ENCODE measurements at regions not wholly inside any gene's neighbourhood (a gene's known extent, or its start where the extent isn't known, plus 50 kb on each side); places are given as distances from the start of the nearest gene placed in this dataset.
"Not testable (repeated sequence)": the region's sequence is repeated elsewhere in the genome, so short reads cannot be mapped to it uniquely, and the experiment has no call there.

- DNase-seq (ENCODE audit: low read depth in 3 of 3) = no peak
Observed at GRCh38 chr16:55015181-55015913, 84.7 kb downstream of the IRX5 start.

- no peak for DNase-seq (ENCODE audit: low read depth in 3 of 3)
Observed at GRCh38 chr16:55016515-55016914, 85.8 kb downstream of the IRX5 start.

GRCh38 chr16:55017321-55017720, 86.7 kb downstream of the IRX5 start:
- no peak for DNase-seq (ENCODE audit: low read depth in 3 of 3)

- DNase-seq (ENCODE audit: low read depth in 3 of 3) = no peak
Observed at GRCh38 chr16:55018881-55019280, 88.2 kb downstream of the IRX5 start.

GRCh38 chr16:55019419-55020131, 88.9 kb downstream of the IRX5 start:
- no peak for DNase-seq (ENCODE audit: low read depth in 3 of 3)

GRCh38 chr16:55021595-55022475, 91.2 kb downstream of the IRX5 start:
- no peak for DNase-seq (ENCODE audit: low read depth in 3 of 3)

GRCh38 chr16:55027260-55027659, 96.6 kb downstream of the IRX5 start:
- DNase-seq (ENCODE audit: low read depth in 3 of 3) = not testable (repeated sequence)

GRCh38 chr16:55029509-55029908, 98.8 kb downstream of the IRX5 start:
- DNase-seq (ENCODE audit: low read depth in 3 of 3) = no peak

- no peak for DNase-seq (ENCODE audit: low read depth in 3 of 3)
Observed at GRCh38 chr16:55030944-55031343, 100.3 kb downstream of the IRX5 start.

GRCh38 chr16:55031481-55031880, 100.8 kb downstream of the IRX5 start:
- DNase-seq (ENCODE audit: low read depth in 3 of 3) = no peak

GRCh38 chr16:55033225-55034156, 102.8 kb downstream of the IRX5 start:
- no peak for DNase-seq (ENCODE audit: low read depth in 3 of 3)

- DNase-seq (ENCODE audit: low read depth in 3 of 3) = peak in 1 of 3 experiments; percentile 32
Observed at GRCh38 chr16:55035029-55035428, 104.4 kb downstream of the IRX5 start.

GRCh38 chr16:55035956-55036355, 105.3 kb downstream of the IRX5 start:
- DNase-seq (ENCODE audit: low read depth in 3 of 3) = no peak

GRCh38 chr16:55036371-55036821, 105.7 kb downstream of the IRX5 start:
- DNase-seq (ENCODE audit: low read depth in 3 of 3) = no peak

GRCh38 chr16:55037046-55037445, 106.4 kb downstream of the IRX5 start:
- DNase-seq (ENCODE audit: low read depth in 3 of 3) = no peak

GRCh38 chr16:55037966-55038365, 107.3 kb downstream of the IRX5 start:
- no peak for DNase-seq (ENCODE audit: low read depth in 3 of 3)

GRCh38 chr16:55039042-55039441, 108.4 kb downstream of the IRX5 start:
- DNase-seq (ENCODE audit: low read depth in 3 of 3) = no peak

- no peak for DNase-seq (ENCODE audit: low read depth in 3 of 3)
Observed at GRCh38 chr16:55039511-55039910, 108.8 kb downstream of the IRX5 start.

GRCh38 chr16:55039931-55040330, 109.3 kb downstream of the IRX5 start:
- DNase-seq (ENCODE audit: low read depth in 3 of 3) = no peak

GRCh38 chr16:55040366-55041086, 109.9 kb downstream of the IRX5 start:
- DNase-seq (ENCODE audit: low read depth in 3 of 3) = no peak

All from stimulated activated CD4-positive, alpha-beta T cell treated with anti-CD3 and anti-CD28 coated beads, TNF-alpha, amount 100 ng/mL, for 24 hours (primary cell).